ENCODE measurements at regions not wholly inside any gene's neighbourhood (a gene's known extent, or its start where the extent isn't known, plus 50 kb on each side); places are given as distances from the start of the nearest gene placed in this dataset.

DNA sequence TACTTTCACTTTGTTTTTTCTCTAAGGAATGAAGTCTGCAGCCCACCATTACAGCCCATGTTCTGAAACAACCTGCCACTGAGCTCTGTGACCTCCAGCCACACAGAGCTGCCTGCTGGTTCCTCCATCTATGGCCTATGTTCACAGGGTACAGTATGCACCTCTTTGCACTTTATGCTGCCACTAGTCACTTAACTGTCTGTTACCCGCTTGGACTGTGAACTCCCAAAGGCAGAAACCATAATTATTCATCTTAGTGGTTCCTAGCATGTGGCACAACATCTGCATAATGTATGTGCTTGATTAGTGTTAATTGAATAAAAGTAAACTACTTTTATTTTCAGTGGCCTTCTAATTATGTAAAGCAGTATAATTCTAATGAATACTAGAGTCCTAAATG lies 95.5 kb upstream of the BET1 start:
- DNase-seq (ENCODE audit: low spot score in 2 of 2): no peak
- no peak for TF ChIP-seq POLR2A (IDR thresholded peaks at IDR 0.05)
- no peak for TF ChIP-seq CTCF (IDR thresholded peaks at IDR 0.05)
- TF ChIP-seq EP300 (IDR thresholded peaks at IDR 0.05): no peak
- WGBS, 2 donors: 92 to 94% methylated on average over 1 of the region's 1 CpG
- H3K27me3 ChIP-seq: no peaks in the 10 kb centered on the region
- no peaks in the 10 kb centered on the region for H3K36me3 ChIP-seq
- no peak overlapping the region for H3K4me3 ChIP-seq
- H3K27ac ChIP-seq: no peak overlapping the region
- H3K9me3 ChIP-seq: peaks cover 0 to 6% (median 0%) of the 10 kb centered on the region in 4 donors
- no peaks in the 10 kb centered on the region for H3K4me1 ChIP-seq

DNA sequence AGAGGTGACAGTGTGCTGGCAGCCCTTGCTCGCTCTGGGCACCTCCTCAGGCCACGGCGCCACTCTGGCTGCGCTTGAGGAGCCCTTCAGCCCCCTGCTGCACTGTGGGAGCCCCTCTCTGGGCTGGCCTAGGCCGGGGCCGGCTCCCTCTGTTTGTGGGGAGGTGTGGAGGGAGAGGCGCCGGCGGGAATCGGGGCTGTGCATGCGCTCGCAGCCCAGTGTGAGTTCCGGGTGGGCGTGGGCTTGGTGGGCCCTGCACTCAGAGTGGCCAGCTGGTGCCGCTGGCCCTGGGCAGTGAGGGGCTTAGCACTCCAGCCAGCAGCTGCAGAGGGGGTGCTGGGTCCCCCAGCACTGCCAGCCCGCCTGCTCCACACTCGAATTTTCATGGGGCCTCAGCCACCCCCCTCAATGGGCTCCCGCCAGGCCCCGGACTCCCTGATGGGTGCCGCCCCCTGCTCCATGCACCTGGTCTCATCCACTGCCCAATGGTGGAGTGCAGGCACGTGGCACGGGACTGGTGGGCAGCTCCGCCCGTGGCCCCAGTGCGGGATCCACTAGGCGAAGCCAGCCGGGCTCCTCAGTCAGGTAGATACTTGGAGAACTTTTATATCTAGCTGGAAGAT lies 96.7 kb upstream of the BET1 start:
- TF ChIP-seq EP300 (IDR thresholded peaks at IDR 0.05) (no peak), CTCF (IDR thresholded peaks at IDR 0.05) (no peak), POLR2A (IDR thresholded peaks at IDR 0.05) (no peak)

DNA sequence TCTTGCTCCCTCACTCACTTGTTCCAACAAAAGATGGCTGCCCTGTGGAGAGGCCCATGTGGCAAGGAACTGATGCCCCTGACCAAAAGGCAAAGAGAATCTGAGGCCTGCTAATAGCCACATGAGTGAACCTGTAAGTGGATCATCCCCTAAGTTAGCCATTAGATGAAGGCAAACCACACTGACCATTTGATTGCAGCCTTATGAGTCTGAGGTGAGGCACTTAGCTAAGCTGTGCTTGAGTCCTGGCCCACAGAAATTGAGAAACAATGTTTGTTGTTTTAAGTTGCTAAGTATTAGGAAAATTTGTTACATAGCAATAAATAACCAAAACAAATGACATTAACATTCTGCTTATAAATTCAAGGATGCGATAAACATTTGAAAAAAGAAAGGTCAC lies 100.1 kb upstream of the BET1 start:
- no peak for DNase-seq (ENCODE audit: low spot score in 2 of 2)
- Histone ChIP-seq H3K4me1 (no peaks in the 10 kb centered on the region), H3K27ac (no peak overlapping the region), H3K27me3 (no peaks in the 10 kb centered on the region), H3K36me3 (no peaks in the 10 kb centered on the region), H3K9me3 (peaks cover 0 to 6% (median 0%) of the 10 kb centered on the region in 4 donors), H3K4me3 (no peak overlapping the region)
- WGBS, 2 donors: 98 to 100% methylated on average over 1 of the region's 1 CpG
- TF ChIP-seq EP300 (IDR thresholded peaks at IDR 0.05) (no peak), CTCF (IDR thresholded peaks at IDR 0.05) (no peak), POLR2A (IDR thresholded peaks at IDR 0.05) (no peak)

More for the DNA sequence above, 96.7 kb upstream of the BET1 start:
- no peaks in the 10 kb centered on the region for H3K36me3 ChIP-seq
- no peaks in the 10 kb centered on the region for H3K27me3 ChIP-seq
- H3K9me3 ChIP-seq: peaks cover 0 to 6% (median 0%) of the 10 kb centered on the region in 4 donors
- no peak overlapping the region for H3K27ac ChIP-seq
- 94 to 98% methylated on average over 20 to 25 of the region's 27 CpGs for WGBS, 2 donors
- H3K4me3 ChIP-seq: no peak overlapping the region
- no peaks in the 10 kb centered on the region for H3K4me1 ChIP-seq
- no peak for DNase-seq (ENCODE audit: low spot score in 2 of 2)

GRCh38 chr7:94109556-94109955 lies 105.4 kb upstream of the BET1 start:
- 89 to 91% methylated on average over 5 of the region's 5 CpGs for WGBS, 2 donors

More at GRCh38 chr7:94109556-94109955, 105.4 kb upstream of the BET1 start:
- Histone ChIP-seq H3K4me1 (no peaks in the 10 kb centered on the region), H3K27me3 (no peaks in the 10 kb centered on the region), H3K4me3 (no peak overlapping the region), H3K9me3 (no peaks in the 10 kb centered on the region), H3K27ac (no peak overlapping the region), H3K36me3 (no peaks in the 10 kb centered on the region)
- TF ChIP-seq POLR2A (IDR thresholded peaks at IDR 0.05) (no peak), EP300 (IDR thresholded peaks at IDR 0.05) (no peak), CTCF (IDR thresholded peaks at IDR 0.05) (no peak)
- DNase-seq (ENCODE audit: low spot score in 2 of 2): no peak

All from tibial nerve (tissue), 4 donors.